ENCODE measurements at regions not wholly inside any gene's neighbourhood (a gene's known extent, or its start where the extent isn't known, plus 50 kb on each side); places are given as distances from the start of the nearest gene placed in this dataset.

DNA sequence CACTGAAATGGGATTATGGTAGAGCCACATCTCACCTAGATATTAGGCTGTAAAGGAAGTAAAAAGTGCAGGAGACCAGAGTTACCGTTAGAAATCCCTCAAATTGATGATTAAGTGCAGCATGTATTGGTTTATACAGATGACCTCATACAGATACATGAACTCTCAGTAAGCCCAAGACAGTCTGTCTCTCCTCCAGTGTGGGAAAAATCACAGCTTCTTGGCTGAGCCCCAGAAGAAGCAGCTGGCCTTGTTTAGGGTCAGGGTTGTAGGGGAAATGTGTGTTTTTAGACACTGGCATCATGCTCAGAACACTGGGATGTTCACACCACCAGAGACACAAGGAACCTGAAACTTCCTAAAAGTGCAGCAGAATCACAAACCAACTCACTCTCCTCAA lies 135.9 kb downstream of the KATNIP start (continued):
- TF ChIP-seq, protein P1, sequence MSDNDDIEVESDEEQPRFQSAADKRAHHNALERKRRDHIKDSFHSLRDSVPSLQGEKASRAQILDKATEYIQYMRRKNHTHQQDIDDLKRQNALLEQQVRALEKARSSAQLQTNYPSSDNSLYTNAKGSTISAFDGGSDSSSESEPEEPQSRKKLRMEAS (CRISPR knock-in tag; IDR thresholded peaks at IDR 0.05): no peak
- TF ChIP-seq, protein P2, sequence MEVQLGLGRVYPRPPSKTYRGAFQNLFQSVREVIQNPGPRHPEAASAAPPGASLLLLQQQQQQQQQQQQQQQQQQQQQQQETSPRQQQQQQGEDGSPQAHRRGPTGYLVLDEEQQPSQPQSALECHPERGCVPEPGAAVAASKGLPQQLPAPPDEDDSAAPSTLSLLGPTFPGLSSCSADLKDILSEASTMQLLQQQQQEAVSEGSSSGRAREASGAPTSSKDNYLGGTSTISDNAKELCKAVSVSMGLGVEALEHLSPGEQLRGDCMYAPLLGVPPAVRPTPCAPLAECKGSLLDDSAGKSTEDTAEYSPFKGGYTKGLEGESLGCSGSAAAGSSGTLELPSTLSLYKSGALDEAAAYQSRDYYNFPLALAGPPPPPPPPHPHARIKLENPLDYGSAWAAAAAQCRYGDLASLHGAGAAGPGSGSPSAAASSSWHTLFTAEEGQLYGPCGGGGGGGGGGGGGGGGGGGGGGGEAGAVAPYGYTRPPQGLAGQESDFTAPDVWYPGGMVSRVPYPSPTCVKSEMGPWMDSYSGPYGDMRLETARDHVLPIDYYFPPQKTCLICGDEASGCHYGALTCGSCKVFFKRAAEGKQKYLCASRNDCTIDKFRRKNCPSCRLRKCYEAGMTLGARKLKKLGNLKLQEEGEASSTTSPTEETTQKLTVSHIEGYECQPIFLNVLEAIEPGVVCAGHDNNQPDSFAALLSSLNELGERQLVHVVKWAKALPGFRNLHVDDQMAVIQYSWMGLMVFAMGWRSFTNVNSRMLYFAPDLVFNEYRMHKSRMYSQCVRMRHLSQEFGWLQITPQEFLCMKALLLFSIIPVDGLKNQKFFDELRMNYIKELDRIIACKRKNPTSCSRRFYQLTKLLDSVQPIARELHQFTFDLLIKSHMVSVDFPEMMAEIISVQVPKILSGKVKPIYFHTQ (CRISPR knock-in tag; IDR thresholded peaks at IDR 0.05): no peak
- no peak for TF ChIP-seq TEAD4 (CRISPR knock-in tag; IDR thresholded peaks at IDR 0.05)
- TF ChIP-seq, protein P3, sequence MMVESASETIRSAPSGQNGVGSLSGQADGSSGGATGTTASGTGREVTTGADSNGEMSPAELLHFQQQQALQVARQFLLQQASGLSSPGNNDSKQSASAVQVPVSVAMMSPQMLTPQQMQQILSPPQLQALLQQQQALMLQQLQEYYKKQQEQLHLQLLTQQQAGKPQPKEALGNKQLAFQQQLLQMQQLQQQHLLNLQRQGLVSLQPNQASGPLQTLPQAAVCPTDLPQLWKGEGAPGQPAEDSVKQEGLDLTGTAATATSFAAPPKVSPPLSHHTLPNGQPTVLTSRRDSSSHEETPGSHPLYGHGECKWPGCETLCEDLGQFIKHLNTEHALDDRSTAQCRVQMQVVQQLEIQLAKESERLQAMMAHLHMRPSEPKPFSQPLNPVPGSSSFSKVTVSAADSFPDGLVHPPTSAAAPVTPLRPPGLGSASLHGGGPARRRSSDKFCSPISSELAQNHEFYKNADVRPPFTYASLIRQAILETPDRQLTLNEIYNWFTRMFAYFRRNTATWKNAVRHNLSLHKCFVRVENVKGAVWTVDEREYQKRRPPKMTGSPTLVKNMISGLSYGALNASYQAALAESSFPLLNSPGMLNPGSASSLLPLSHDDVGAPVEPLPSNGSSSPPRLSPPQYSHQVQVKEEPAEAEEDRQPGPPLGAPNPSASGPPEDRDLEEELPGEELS (CRISPR knock-in tag; IDR thresholded peaks at IDR 0.05): no peak

DNA sequence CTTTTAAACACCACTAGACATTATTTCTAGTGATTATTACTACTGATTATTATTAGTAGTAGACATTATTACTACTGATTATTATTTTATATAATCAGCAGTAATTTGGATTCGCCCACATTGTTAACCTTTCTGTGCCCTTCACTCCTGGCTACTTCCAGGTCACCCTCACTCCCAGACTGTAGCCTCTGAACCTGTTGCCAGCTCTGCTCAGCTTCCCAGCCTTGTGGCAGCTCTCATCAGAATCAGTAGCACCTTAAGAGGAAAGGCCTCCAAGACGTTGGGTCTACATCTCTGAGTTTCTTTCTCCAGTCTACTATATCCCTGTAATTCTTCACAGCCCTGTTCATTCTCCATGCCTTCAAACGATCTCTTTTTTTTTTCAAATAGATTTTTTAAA lies 137.0 kb downstream of the KATNIP start:
- TF ChIP-seq, protein P4, sequence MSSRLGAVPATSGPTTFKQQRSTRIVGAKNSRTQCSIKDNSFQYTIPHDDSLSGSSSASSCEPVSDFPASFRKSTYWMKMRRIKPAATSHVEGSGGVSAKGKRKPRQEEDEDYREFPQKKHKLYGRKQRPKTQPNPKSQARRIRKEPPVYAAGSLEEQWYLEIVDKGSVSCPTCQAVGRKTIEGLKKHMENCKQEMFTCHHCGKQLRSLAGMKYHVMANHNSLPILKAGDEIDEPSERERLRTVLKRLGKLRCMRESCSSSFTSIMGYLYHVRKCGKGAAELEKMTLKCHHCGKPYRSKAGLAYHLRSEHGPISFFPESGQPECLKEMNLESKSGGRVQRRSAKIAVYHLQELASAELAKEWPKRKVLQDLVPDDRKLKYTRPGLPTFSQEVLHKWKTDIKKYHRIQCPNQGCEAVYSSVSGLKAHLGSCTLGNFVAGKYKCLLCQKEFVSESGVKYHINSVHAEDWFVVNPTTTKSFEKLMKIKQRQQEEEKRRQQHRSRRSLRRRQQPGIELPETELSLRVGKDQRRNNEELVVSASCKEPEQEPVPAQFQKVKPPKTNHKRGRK (CRISPR knock-in tag; IDR thresholded peaks at IDR 0.05; ENCODE audit: borderline replicate concordance): no peak
- no peak for DNase-seq (ENCODE audit: low spot score)
- ChIA-PET CTCF (interaction anchor here (0.5 to 2.6 kb wide), 2 partner anchors 93 to 533 kb away, joined by 3 to 7 read pairs; no protein-coding TSS in a partner anchor), POLR2A (no interaction called here)
- Mint-ChIP-seq H3K36me3 (peaks cover 4% of the 10 kb centered on the region; the same call in 1 of the 2 replicates), H3K4me3 (no peak overlapping the region), H3K4me1 (no peaks in the 10 kb centered on the region), H3K27ac (no peak overlapping the region), H3K27me3 (ENCODE audit: low read depth) (no peaks in the 10 kb centered on the region), H3K9me3 (no peaks in the 10 kb centered on the region)
- no peak for ATAC-seq

DNA sequence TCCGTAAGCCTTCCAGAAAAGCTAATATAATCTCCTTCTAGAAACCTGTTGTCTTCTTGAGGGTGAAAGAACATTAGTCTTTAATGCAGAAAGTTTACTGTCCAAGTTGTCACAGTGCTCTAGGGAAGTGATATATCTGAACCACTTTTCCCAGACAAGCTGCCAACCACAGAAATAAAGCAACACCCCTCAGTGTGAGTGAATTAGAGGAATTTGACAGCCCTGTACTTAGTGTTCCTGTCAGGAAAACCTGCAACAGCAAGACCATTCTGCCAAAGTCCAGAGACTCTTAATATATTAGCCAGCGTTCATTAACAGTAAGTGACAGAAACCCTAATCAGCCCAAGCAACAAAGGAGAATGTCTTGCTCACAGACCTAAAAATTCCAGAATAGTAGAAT lies 137.7 kb downstream of the KATNIP start:
- CTCF ChIA-PET: interaction anchor here (0.6 to 2.6 kb wide), 3 partner anchors 20 to 172 kb away, joined by 3 to 7 read pairs (median 4); no protein-coding TSS in a partner anchor
- no peaks in the 10 kb centered on the region for H3K27me3 Mint-ChIP-seq (ENCODE audit: low read depth)
- ATAC-seq (no peak), DNase-seq (ENCODE audit: low spot score) (no peak)
- H3K27ac Mint-ChIP-seq: no peak overlapping the region
- H3K36me3 Mint-ChIP-seq: no peaks in the 10 kb centered on the region
- H3K9me3 Mint-ChIP-seq: no peaks in the 10 kb centered on the region
- no peak overlapping the region for H3K4me3 Mint-ChIP-seq
- POLR2A ChIA-PET: no interaction called here
- TF ChIP-seq, protein P5, sequence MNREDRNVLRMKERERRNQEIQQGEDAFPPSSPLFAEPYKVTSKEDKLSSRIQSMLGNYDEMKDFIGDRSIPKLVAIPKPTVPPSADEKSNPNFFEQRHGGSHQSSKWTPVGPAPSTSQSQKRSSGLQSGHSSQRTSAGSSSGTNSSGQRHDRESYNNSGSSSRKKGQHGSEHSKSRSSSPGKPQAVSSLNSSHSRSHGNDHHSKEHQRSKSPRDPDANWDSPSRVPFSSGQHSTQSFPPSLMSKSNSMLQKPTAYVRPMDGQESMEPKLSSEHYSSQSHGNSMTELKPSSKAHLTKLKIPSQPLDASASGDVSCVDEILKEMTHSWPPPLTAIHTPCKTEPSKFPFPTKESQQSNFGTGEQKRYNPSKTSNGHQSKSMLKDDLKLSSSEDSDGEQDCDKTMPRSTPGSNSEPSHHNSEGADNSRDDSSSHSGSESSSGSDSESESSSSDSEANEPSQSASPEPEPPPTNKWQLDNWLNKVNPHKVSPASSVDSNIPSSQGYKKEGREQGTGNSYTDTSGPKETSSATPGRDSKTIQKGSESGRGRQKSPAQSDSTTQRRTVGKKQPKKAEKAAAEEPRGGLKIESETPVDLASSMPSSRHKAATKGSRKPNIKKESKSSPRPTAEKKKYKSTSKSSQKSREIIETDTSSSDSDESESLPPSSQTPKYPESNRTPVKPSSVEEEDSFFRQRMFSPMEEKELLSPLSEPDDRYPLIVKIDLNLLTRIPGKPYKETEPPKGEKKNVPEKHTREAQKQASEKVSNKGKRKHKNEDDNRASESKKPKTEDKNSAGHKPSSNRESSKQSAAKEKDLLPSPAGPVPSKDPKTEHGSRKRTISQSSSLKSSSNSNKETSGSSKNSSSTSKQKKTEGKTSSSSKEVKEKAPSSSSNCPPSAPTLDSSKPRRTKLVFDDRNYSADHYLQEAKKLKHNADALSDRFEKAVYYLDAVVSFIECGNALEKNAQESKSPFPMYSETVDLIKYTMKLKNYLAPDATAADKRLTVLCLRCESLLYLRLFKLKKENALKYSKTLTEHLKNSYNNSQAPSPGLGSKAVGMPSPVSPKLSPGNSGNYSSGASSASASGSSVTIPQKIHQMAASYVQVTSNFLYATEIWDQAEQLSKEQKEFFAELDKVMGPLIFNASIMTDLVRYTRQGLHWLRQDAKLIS (CRISPR knock-in tag; IDR thresholded peaks at IDR 0.05; ENCODE audit: borderline replicate concordance): no peak
- TF ChIP-seq FOXP1 (CRISPR knock-in tag; IDR thresholded peaks at IDR 0.05; ENCODE audit: borderline replicate concordance) (no peak), ZNF138 (CRISPR knock-in tag; conservative IDR thresholded peaks at IDR 0.05) (no peak)
- H3K4me1 Mint-ChIP-seq: no peaks in the 10 kb centered on the region

DNA sequence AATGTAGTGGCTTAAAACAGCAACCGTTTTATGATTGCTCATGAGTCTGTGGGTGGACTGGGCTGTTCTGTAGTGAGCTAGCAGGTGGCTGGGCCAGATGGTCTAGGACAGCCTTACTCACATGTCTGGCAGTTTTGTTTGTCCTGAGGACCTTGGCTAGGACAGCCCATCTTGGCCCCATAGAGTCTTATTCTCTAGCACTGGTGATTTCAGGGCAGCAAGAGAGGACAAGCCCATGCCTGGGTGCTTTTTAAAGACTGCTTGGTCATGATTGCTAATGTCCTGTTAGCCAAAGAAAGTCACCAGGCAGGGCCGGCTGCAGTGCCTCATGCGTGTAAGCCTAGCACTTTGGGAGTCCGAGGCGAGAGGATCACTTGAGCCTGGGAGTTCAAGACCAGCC lies 139.8 kb downstream of the KATNIP start:
- Mint-ChIP-seq H3K4me1 (no peaks in the 10 kb centered on the region), H3K4me3 (no peak overlapping the region), H3K9me3 (no peaks in the 10 kb centered on the region), H3K27ac (no peak overlapping the region), H3K27me3 (ENCODE audit: low read depth) (no peaks in the 10 kb centered on the region), H3K36me3 (no peaks in the 10 kb centered on the region)
- ATAC-seq (no peak), DNase-seq (ENCODE audit: low spot score) (no peak)
- ChIA-PET POLR2A (no interaction called here), CTCF (interaction anchor here (1.0 to 3.7 kb wide), 13 partner anchors 9 to 194 kb away, joined by 3 to 29 read pairs (median 4); no protein-coding TSS in a partner anchor)
- TF ChIP-seq FOXK1 (CRISPR knock-in tag; IDR thresholded peaks at IDR 0.05): no peak
- no peak for TF ChIP-seq MYBL2 (CRISPR knock-in tag; IDR thresholded peaks at IDR 0.05)
- TF ChIP-seq, protein P6, sequence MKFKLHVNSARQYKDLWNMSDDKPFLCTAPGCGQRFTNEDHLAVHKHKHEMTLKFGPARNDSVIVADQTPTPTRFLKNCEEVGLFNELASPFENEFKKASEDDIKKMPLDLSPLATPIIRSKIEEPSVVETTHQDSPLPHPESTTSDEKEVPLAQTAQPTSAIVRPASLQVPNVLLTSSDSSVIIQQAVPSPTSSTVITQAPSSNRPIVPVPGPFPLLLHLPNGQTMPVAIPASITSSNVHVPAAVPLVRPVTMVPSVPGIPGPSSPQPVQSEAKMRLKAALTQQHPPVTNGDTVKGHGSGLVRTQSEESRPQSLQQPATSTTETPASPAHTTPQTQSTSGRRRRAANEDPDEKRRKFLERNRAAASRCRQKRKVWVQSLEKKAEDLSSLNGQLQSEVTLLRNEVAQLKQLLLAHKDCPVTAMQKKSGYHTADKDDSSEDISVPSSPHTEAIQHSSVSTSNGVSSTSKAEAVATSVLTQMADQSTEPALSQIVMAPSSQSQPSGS (CRISPR knock-in tag; IDR thresholded peaks at IDR 0.05; ENCODE audit: borderline replicate concordance, low read depth): no peak
- no peak for TF ChIP-seq OVOL2 (CRISPR knock-in tag; IDR thresholded peaks at IDR 0.05; ENCODE audit: borderline replicate concordance)
- TF ChIP-seq ETV6 (CRISPR knock-in tag; IDR thresholded peaks at IDR 0.05): no peak
- TF ChIP-seq TCF7 (CRISPR knock-in tag; IDR thresholded peaks at IDR 0.05; ENCODE audit: low read depth): no peak
- no peak for TF ChIP-seq ATF1 (CRISPR knock-in tag; IDR thresholded peaks at IDR 0.05)
- TF ChIP-seq RORB (CRISPR knock-in tag; IDR thresholded peaks at IDR 0.05): no peak
- TF ChIP-seq ZNF396 (CRISPR knock-in tag; IDR thresholded peaks at IDR 0.05; ENCODE audit: borderline replicate concordance): no peak
- TF ChIP-seq, protein P7, sequence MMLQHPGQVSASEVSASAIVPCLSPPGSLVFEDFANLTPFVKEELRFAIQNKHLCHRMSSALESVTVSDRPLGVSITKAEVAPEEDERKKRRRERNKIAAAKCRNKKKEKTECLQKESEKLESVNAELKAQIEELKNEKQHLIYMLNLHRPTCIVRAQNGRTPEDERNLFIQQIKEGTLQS (CRISPR knock-in tag; conservative IDR thresholded peaks at IDR 0.05): no peak

Data from WTC11 (cell line).